Osteoblast (primary cell): ENCODE measurements at regions not wholly inside any gene's neighbourhood (a gene's known extent, or its start where the extent isn't known, plus 50 kb on each side); places are given as distances from the start of the nearest gene placed in this dataset.

Experiments used
- DNase-seq: peaks from one replicate; pipeline ENCODE4 v3.0.0; 2011; ENCODE audit warnings: low spot score, mixed read lengths; ENCODE audit not compliant: insufficient read length; ENCODE audit errors: missing footprints
- H2AFZ ChIP-seq: 2 replicates; pipeline ENCODE4 v1.6.0; 2011; ENCODE audit warnings: mild to moderate bottlenecking, low read length
- H3K27ac ChIP-seq: 2 replicates; pipeline ENCODE4 v1.5.1; 2011; ENCODE audit warnings: mild to moderate bottlenecking, low read depth, low read length, moderate library complexity
- H3K27me3 ChIP-seq: 2 replicates; pipeline ENCODE4 v1.6.0; 2012; ENCODE audit warnings: mild to moderate bottlenecking, control low read depth, inconsistent platforms, low read length, moderate library complexity; ENCODE audit not compliant: insufficient read depth
- H3K36me3 ChIP-seq: 2 replicates; pipeline ENCODE4 v1.5.1; 2011; ENCODE audit warnings: mild to moderate bottlenecking, low read length, control low read depth, moderate library complexity; ENCODE audit not compliant: insufficient read depth
- H3K4me1 ChIP-seq: 2 replicates; pipeline ENCODE4 v1.5.1; 2011; ENCODE audit warnings: mild to moderate bottlenecking, low read length, control low read depth, moderate library complexity; ENCODE audit not compliant: insufficient read depth
- H3K4me2 ChIP-seq: 2 replicates; pipeline ENCODE4 v1.6.0; 2011; ENCODE audit warnings: mild to moderate bottlenecking, low read length; ENCODE audit not compliant: insufficient read depth
- H3K4me3 ChIP-seq: fragments of 200-600 bp; sonication (generic); 3 replicates; pipeline ENCODE4 v1.5.1; 2012; ENCODE audit warnings: mild to moderate bottlenecking, low read length, inconsistent platforms; ENCODE audit not compliant: insufficient read depth
- H3K79me2 ChIP-seq: 2 replicates; pipeline ENCODE4 v1.6.0; 2012; ENCODE audit warnings: mild to moderate bottlenecking, low read length, control low read depth, inconsistent platforms; ENCODE audit not compliant: insufficient read depth
- H3K9me3 ChIP-seq: 2 replicates; pipeline ENCODE4 v1.5.1; 2011; ENCODE audit warnings: low read depth, low read length, control low read depth
- H4K20me1 ChIP-seq: 2 replicates; pipeline ENCODE4 v1.6.0; 2012; ENCODE audit warnings: mild to moderate bottlenecking, low read length, control low read depth; ENCODE audit not compliant: insufficient read depth
- CTCF ChIP-seq: IDR thresholded peaks from 2 replicates; pipeline ENCODE4 v1.5.1; 2011; ENCODE audit warnings: mild to moderate bottlenecking, low read depth, low read length, moderate library complexity; ENCODE audit errors: extremely low read depth

GRCh38 chr16:85162478-85163277, 50.4 kb upstream of the CIBAR2 start:
- H3K79me2 ChIP-seq, result no peaks in the 10 kb centered on the region
- DNase-seq, result peak; percentile 97
- H3K4me2 ChIP-seq, result peak overlapping the region; percentile 48
- H3K4me3 ChIP-seq, result no peak overlapping the region
- no peaks in the 10 kb centered on the region for H3K36me3 ChIP-seq
- H3K4me1 ChIP-seq, result peaks cover 26% of the 10 kb centered on the region
- no peaks in the 10 kb centered on the region for H3K27me3 ChIP-seq
- H3K27ac ChIP-seq, result peak overlapping the region; percentile 24
- no peak for TF ChIP-seq CTCF
- H3K9me3 ChIP-seq, result no peaks in the 10 kb centered on the region
- peak overlapping the region; percentile 66 for H2AFZ ChIP-seq
- no peaks in the 10 kb centered on the region for H4K20me1 ChIP-seq

- Histone ChIP-seq H3K9me3 (no peaks in the 10 kb centered on the region), H3K27me3 (no peaks in the 10 kb centered on the region), H3K79me2 (no peaks in the 10 kb centered on the region), H3K27ac (no peak overlapping the region), H2AFZ (no peak overlapping the region), H4K20me1 (no peaks in the 10 kb centered on the region), H3K4me3 (no peak overlapping the region), H3K4me1 (peaks cover 26% of the 10 kb centered on the region), H3K36me3 (no peaks in the 10 kb centered on the region), H3K4me2 (no peak overlapping the region)
- peak; percentile 14 for DNase-seq
- no peak for TF ChIP-seq CTCF
Measured at GRCh38 chr16:85163278-85164112, 51.2 kb upstream of the CIBAR2 start.

GRCh38 chr16:85164431-85164830, 52.2 kb upstream of the CIBAR2 start:
- Histone ChIP-seq H3K79me2 (no peaks in the 10 kb centered on the region), H3K36me3 (no peaks in the 10 kb centered on the region), H3K9me3 (no peaks in the 10 kb centered on the region), H3K4me3 (no peak overlapping the region), H3K27me3 (no peaks in the 10 kb centered on the region), H3K4me1 (peaks cover 26% of the 10 kb centered on the region), H3K4me2 (no peak overlapping the region), H2AFZ (no peak overlapping the region), H4K20me1 (no peaks in the 10 kb centered on the region), H3K27ac (no peak overlapping the region)
- peak; percentile 61 for DNase-seq
- TF ChIP-seq CTCF, result no peak
